ENCODE measurements at regions not wholly inside any gene's neighbourhood (a gene's known extent, or its start where the extent isn't known, plus 50 kb on each side); places are given as distances from the start of the nearest gene placed in this dataset.

DNA sequence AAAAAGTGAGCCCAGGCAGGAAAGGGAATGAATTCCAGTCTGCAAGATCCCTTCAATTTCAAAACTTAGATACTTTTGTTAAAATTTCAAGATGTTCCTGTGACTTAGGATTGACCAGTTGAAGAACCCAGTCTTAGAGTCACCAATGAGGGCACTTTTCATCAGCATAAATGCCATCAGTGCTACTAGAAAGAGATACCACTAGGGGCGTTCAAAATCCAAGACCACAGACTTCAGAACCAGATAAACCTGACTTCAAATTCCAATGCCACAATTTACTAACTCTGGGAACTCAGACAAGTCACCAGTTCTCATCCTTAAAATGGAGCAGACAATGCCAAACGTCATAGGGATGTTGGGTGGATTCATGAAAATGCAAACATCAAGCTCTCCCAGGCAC lies 523.2 kb downstream of the BUD13 start:
- Mint-ChIP-seq H3K27ac (no peak overlapping the region), H3K4me3 (ENCODE audit: low read depth) (no peak overlapping the region), H3K9me3 (ENCODE audit: low read depth) (no peaks in the 10 kb centered on the region), H3K4me1 (ENCODE audit: low read depth) (no peaks in the 10 kb centered on the region), H3K36me3 (ENCODE audit: insufficient read depth) (no peaks in the 10 kb centered on the region), H3K27me3 (peaks cover 38% of the 10 kb centered on the region)
- no peak for DNase-seq (ENCODE audit: low spot score, unreplicated experiment)
- TF ChIP-seq, protein P1, sequence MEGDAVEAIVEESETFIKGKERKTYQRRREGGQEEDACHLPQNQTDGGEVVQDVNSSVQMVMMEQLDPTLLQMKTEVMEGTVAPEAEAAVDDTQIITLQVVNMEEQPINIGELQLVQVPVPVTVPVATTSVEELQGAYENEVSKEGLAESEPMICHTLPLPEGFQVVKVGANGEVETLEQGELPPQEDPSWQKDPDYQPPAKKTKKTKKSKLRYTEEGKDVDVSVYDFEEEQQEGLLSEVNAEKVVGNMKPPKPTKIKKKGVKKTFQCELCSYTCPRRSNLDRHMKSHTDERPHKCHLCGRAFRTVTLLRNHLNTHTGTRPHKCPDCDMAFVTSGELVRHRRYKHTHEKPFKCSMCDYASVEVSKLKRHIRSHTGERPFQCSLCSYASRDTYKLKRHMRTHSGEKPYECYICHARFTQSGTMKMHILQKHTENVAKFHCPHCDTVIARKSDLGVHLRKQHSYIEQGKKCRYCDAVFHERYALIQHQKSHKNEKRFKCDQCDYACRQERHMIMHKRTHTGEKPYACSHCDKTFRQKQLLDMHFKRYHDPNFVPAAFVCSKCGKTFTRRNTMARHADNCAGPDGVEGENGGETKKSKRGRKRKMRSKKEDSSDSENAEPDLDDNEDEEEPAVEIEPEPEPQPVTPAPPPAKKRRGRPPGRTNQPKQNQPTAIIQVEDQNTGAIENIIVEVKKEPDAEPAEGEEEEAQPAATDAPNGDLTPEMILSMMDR (IDR thresholded peaks at IDR 0.05; ENCODE audit: unreplicated experiment), result no peak

DNA sequence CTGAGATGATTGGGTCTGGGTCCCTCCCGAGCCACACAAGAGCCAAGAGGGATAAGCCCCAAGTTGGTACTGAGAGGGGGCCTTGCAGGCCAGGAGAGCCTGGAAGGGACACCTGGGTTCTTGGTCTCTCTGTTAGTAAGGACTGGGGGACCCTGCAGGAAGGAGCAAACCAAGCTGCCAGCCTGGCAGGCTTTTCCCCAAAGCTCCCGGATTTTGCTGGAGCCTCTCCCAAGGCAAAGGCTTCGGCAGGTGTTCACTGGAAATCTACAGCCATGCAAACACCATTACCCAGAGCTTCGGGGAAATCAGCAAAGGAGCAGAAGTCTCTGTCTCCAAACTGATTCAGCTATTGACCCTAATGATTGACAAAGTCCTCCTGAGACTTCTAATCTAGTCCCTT lies 527.9 kb downstream of the BUD13 start:
- TF ChIP-seq, protein P1 (IDR thresholded peaks at IDR 0.05; ENCODE audit: unreplicated experiment), result no peak
- H3K4me1 Mint-ChIP-seq (ENCODE audit: low read depth), result no peaks in the 10 kb centered on the region
- H3K4me3 Mint-ChIP-seq (ENCODE audit: low read depth), result no peak overlapping the region
- H3K27me3 Mint-ChIP-seq, result peaks cover 47% of the 10 kb centered on the region
- no peaks in the 10 kb centered on the region for H3K9me3 Mint-ChIP-seq (ENCODE audit: low read depth)
- DNase-seq (ENCODE audit: low spot score, unreplicated experiment), result no peak
- H3K36me3 Mint-ChIP-seq (ENCODE audit: insufficient read depth), result no peaks in the 10 kb centered on the region
- H3K27ac Mint-ChIP-seq, result no peak overlapping the region

DNA sequence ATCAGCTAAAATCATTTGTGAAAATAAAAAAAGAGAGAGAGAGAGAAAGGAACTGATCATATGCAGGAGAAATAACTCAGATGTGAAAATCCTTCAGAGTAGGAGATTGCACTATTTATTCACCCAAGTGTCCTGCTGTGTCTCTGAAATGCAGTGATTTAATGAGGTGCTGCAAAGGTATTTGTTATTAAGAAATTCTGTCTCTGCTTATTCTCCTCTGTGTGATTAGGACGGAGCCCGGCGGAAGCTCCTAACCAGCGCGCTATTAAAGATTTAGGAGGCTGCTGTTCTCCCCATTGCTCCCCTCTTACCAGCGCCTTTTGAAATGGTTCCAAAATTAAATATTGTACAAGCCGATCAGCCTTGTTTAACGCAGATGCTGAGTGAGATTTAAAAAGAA lies 528.3 kb downstream of the BUD13 start:
- Mint-ChIP-seq H3K36me3 (ENCODE audit: insufficient read depth) (no peaks in the 10 kb centered on the region), H3K4me1 (ENCODE audit: low read depth) (no peaks in the 10 kb centered on the region), H3K27ac (no peak overlapping the region), H3K27me3 (peaks cover 47% of the 10 kb centered on the region), H3K9me3 (ENCODE audit: low read depth) (no peaks in the 10 kb centered on the region), H3K4me3 (ENCODE audit: low read depth) (no peak overlapping the region)
- no peak for DNase-seq (ENCODE audit: low spot score, unreplicated experiment)
- TF ChIP-seq, protein P1 (IDR thresholded peaks at IDR 0.05; ENCODE audit: unreplicated experiment), result no peak

DNA sequence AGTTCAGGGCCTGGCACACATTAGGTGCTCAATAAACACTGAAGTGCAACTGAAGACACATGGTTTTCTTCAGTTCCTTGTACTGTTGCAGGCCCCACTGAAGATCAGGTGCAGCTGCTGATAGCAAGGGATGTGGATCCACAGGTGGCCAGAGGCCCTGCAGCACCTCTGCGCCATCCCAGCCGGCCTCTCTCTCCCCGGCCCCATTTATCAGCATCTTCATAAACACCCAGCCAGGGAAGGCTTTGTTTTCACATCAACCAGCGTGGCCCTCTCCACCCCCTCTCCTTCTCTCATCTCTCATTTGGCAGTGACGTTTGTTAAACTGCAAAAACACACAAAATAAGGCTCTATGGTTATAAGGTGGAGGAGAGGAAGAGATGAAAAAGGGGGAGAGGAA lies 528.8 kb downstream of the BUD13 start:
- Mint-ChIP-seq H3K27me3 (peaks cover 49% of the 10 kb centered on the region), H3K27ac (no peak overlapping the region), H3K4me1 (ENCODE audit: low read depth) (no peaks in the 10 kb centered on the region), H3K4me3 (ENCODE audit: low read depth) (no peak overlapping the region), H3K9me3 (ENCODE audit: low read depth) (no peaks in the 10 kb centered on the region), H3K36me3 (ENCODE audit: insufficient read depth) (no peaks in the 10 kb centered on the region)
- TF ChIP-seq, protein P1 (IDR thresholded peaks at IDR 0.05; ENCODE audit: unreplicated experiment), result no peak
- no peak for DNase-seq (ENCODE audit: low spot score, unreplicated experiment)

DNA sequence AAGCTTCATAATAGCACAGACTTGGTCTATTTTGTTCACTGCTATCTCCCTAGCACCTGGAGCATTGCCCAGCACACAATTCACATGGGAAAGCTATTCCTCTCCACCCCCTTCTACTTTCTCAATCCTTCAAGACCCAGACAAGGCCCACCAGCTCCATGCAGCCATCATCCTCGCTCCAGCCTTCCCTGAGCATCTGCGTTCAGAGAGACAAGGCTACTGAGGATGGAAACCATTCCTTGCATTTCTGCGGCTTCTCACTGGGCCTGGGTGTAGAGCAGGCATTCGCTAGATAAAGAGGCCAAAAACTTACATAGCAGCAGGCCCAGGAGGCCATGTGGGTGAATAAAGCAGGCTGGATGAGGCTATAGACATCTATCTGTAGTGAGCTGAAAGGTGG lies 530.8 kb downstream of the BUD13 start:
- H3K9me3 Mint-ChIP-seq (ENCODE audit: low read depth), result no peaks in the 10 kb centered on the region
- no peak overlapping the region for H3K4me3 Mint-ChIP-seq (ENCODE audit: low read depth)
- TF ChIP-seq, protein P1 (IDR thresholded peaks at IDR 0.05; ENCODE audit: unreplicated experiment), result no peak
- H3K4me1 Mint-ChIP-seq (ENCODE audit: low read depth), result no peaks in the 10 kb centered on the region
- H3K27ac Mint-ChIP-seq, result no peak overlapping the region
- DNase-seq (ENCODE audit: low spot score, unreplicated experiment), result no peak
- peaks cover 54% of the 10 kb centered on the region for H3K27me3 Mint-ChIP-seq
- no peaks in the 10 kb centered on the region for H3K36me3 Mint-ChIP-seq (ENCODE audit: insufficient read depth)

Measured in progenitor cell of endocrine pancreas (in vitro differentiated cells).